B cell (primary cell): ENCODE measurements at regions not wholly inside any gene's neighbourhood (a gene's known extent, or its start where the extent isn't known, plus 50 kb on each side); places are given as distances from the start of the nearest gene placed in this dataset.

ENCODE experiments used
- ATAC-seq: fragments of 200-7000 bp; cut with Tn5 transposase; one replicate; pipeline ENCODE4 v1.10.0; 2021; ENCODE audit warnings: low read depth, mild to moderate bottlenecking, moderate number of reproducible peaks, moderate library complexity
- CTCF ChIA-PET: fragments of 350-600 bp; sonication (Branson Sonifier 250); formaldehyde crosslinking; loops from one replicate; lab custom pipeline; 2021; ENCODE audit warnings: antibody characterized with exemption, inconsistent platforms; lab: Charles Lee
- POLR2A ChIA-PET: fragments of 350-600 bp; sonication (Branson Sonifier 250); formaldehyde crosslinking; loops from one replicate; lab custom pipeline; 2021; ENCODE audit warnings: antibody characterized with exemption; lab: Charles Lee
- DNase-seq: peaks from one replicate; pipeline ENCODE4 v3.0.0; 2013
- H2AFZ ChIP-seq: 2 replicates; pipeline ENCODE4 v1.6.1; 2012; ENCODE audit warnings: mild to moderate bottlenecking, low read depth, low read length; ENCODE audit not compliant: insufficient read depth, poor library complexity, severe bottlenecking
- H3K27ac ChIP-seq, 2 donors: 1 replicate in 1 of 2; 2 replicates in 1 of 2; pipeline ENCODE4 v1.5.1; 2012 to 2013; ENCODE audit warnings: low read length in 2 of 2, mild to moderate bottlenecking in 2 of 2, moderate library complexity in 1 of 2
- H3K27me3 ChIP-seq, 4 experiments: fragments of 200-600 bp in 1 of 4; sonication (generic) in 1 of 4; replicated peaks in 1 of 4; 1 replicate in 2 of 4; 2 replicates in 2 of 4; pipeline versions ENCODE4 v1.6.1 to v1.7.0; 2013 to 2016; ENCODE audit warnings: low read length in 3 of 4, mild to moderate bottlenecking in 2 of 4, mixed read lengths in 1 of 4, moderate library complexity in 1 of 4; ENCODE audit not compliant: insufficient read depth in 4 of 4, control insufficient read depth in 3 of 4; ENCODE audit errors: control extremely low read depth in 1 of 4
- H3K36me3 ChIP-seq, 2 experiments: replicated peaks in 1 of 2; 1 replicate in 1 of 2; 2 replicates in 1 of 2; pipeline versions ENCODE4 v1.6.1 to v1.7.1; 2013; ENCODE audit warnings: low read length in 1 of 2; ENCODE audit not compliant: insufficient read depth in 2 of 2, control insufficient read depth in 1 of 2; ENCODE audit errors: control extremely low read depth in 1 of 2, extremely low read depth in 1 of 2
- H3K4me1 ChIP-seq, 2 donors: fragments of 200-600 bp in 1 of 2; sonication (generic) in 1 of 2; 1 replicate in 1 of 2; 2 replicates in 1 of 2; pipeline versions ENCODE4 v1.5.1 to v1.6.1; 2013 to 2017; ENCODE audit warnings: low read length in 2 of 2; ENCODE audit not compliant: control insufficient read depth in 2 of 2, insufficient read depth in 2 of 2
- H3K4me2 ChIP-seq: replicated peaks from 2 replicates; pipeline ENCODE3; 2012; ENCODE audit warnings: mild to moderate bottlenecking, low read depth, low read length; ENCODE audit not compliant: poor library complexity, severe bottlenecking
- H3K4me3 ChIP-seq, 5 experiments: fragments of 200-600 bp in 1 of 5; sonication (generic) in 1 of 5; 1 replicate in 3 of 5; 2 replicates in 2 of 5; pipeline versions ENCODE4 v1.5.1 to v1.7.0; 2011 to 2016; ENCODE audit warnings: low read length in 4 of 5, mild to moderate bottlenecking in 4 of 5, low read depth in 2 of 5, control low read depth in 1 of 5, moderate library complexity in 1 of 5; ENCODE audit not compliant: insufficient read depth in 1 of 5; ENCODE audit errors: control extremely low read depth in 1 of 5, extremely low read depth in 1 of 5
- H3K79me2 ChIP-seq: fragments of 200-600 bp; sonication (generic); one replicate; pipeline ENCODE4 v1.6.0; 2016; ENCODE audit warnings: low read length; ENCODE audit not compliant: control insufficient read depth, insufficient read depth
- H3K9ac ChIP-seq: fragments of 200-600 bp; sonication (generic); 2 replicates; pipeline ENCODE4 v1.6.1; 2017; ENCODE audit warnings: mild to moderate bottlenecking, low read length, moderate library complexity
- H3K9me3 ChIP-seq, 3 donors: one replicate each; pipeline versions ENCODE4 v1.6.1 to v1.7.1; 2013; ENCODE audit warnings: low read length in 2 of 3; ENCODE audit not compliant: control insufficient read depth in 2 of 3, insufficient read depth in 1 of 3; ENCODE audit errors: control extremely low read depth in 1 of 3
- H4K20me1 ChIP-seq: 2 replicates; pipeline ENCODE4 v1.6.0; 2012; ENCODE audit warnings: mild to moderate bottlenecking, low read length; ENCODE audit not compliant: insufficient read depth, control insufficient read depth, poor library complexity, severe bottlenecking
- H3K27ac Mint-ChIP-seq: one replicate; pipeline ENCODE4 v1.8.0; 2021; ENCODE audit warnings: mixed read lengths
- H3K27me3 Mint-ChIP-seq: one replicate; pipeline ENCODE4 v1.8.0; 2021; ENCODE audit warnings: mixed read lengths
- H3K4me1 Mint-ChIP-seq: one replicate; pipeline ENCODE4 v1.8.0; 2021; ENCODE audit warnings: mixed read lengths
- H3K4me3 Mint-ChIP-seq: one replicate; pipeline ENCODE4 v1.8.0; 2021; ENCODE audit warnings: mixed read lengths
- H3K9me3 Mint-ChIP-seq: one replicate; pipeline ENCODE4 v1.8.0; 2022; ENCODE audit warnings: mixed read lengths; ENCODE audit not compliant: insufficient read depth
- CTCF ChIP-seq: fragments of 200-600 bp; IDR thresholded peaks from one replicate; pipeline ENCODE4 v1.8.0; 2022; ENCODE audit warnings: antibody characterized with exemption, mild to moderate bottlenecking
- EZH2 ChIP-seq: IDR thresholded peaks from 2 replicates; pipeline ENCODE4 v1.6.1; 2012; ENCODE audit warnings: borderline replicate concordance, low read depth, mild to moderate bottlenecking, moderate library complexity, low read length; ENCODE audit not compliant: insufficient read depth, poor library complexity, severe bottlenecking
- WGBS: methylation state at CpG from one replicate; pipeline ENCODE4 v1.1.5; 2013; ENCODE audit warnings: missing lambda C conversion rate; ENCODE audit not compliant: insufficient coverage; 5-methylcytosine and 5-hydroxymethylcytosine counted together
- intact Hi-C: fragments of 100-400 bp; cut with micrococcal nuclease; formaldehyde crosslinking; loops from one replicate; pipeline ENCODE4 v1.10.0; 2022

DNA sequence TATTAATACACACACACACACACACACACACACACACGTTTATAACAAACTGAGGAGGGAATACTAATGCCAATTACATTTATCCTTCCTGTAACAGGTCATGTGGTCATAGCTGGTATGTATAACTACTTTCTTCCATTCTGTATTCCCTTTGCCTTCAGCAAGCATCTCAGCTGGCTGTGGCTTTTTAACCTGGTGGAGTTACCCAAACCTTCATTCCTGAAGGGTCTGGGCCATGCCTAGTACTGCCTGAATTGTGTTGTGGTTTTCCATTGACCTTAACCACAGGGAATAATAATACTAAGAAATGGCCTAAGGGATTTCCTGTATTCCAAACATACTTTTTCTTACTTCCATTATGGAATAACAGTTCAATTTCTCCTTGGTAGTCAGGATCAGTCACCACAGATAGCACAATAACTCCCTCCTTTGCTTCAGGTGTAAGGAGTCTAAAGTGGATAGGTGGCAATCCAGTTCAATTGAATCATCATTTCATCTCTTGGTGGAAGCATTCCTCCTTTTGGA, 222.2 kb upstream of the MEF2C start:
- no peaks in the 10 kb centered on the region for H3K27me3 Mint-ChIP-seq
- H3K27ac Mint-ChIP-seq: no peak overlapping the region
- TF ChIP-seq CTCF (no peak), EZH2 (no peak)
- no peak overlapping the region for H3K4me3 Mint-ChIP-seq
- CTCF ChIA-PET: interaction anchor here (0.6 kb wide), 1 partner anchor 480 kb away, joined by 3 read pairs; no protein-coding TSS in a partner anchor
- Histone ChIP-seq H4K20me1 (no peaks in the 10 kb centered on the region), H3K79me2 (no peaks in the 10 kb centered on the region), H3K4me1 (no peaks in the 10 kb centered on the region), H3K9ac (no peak overlapping the region), H3K27ac (no peak overlapping the region), H3K9me3 (no peaks in the 10 kb centered on the region), H3K4me2 (no peak overlapping the region), H3K4me3 (no peak overlapping the region), H3K27me3 (no peaks in the 10 kb centered on the region), H3K36me3 (no peaks in the 10 kb centered on the region), H2AFZ (no peak overlapping the region)
- POLR2A ChIA-PET: no interaction called here
- DNase-seq (no peak), ATAC-seq (no peak)
- intact Hi-C loops: no loop called here
- H3K9me3 Mint-ChIP-seq: peaks cover 3% of the 10 kb centered on the region
- WGBS: no CpG with 5 or more reads among the region's 1 CpG
- no peaks in the 10 kb centered on the region for H3K4me1 Mint-ChIP-seq

GRCh38 chr5:89098199-89098756, 215.3 kb upstream of the MEF2C start:
- Mint-ChIP-seq H3K4me1 (peaks cover 11% of the 10 kb centered on the region), H3K9me3 (peaks cover 2% of the 10 kb centered on the region), H3K4me3 (no peak overlapping the region), H3K27me3 (no peaks in the 10 kb centered on the region), H3K27ac (no peak overlapping the region)
- no peak for DNase-seq
- no peak overlapping the region for H3K9ac ChIP-seq
- no peak for ATAC-seq
- H3K27ac ChIP-seq: no peak overlapping the region
- no peak for TF ChIP-seq CTCF
- no peak for TF ChIP-seq EZH2
- ChIA-PET CTCF (no interaction called here), POLR2A (no interaction called here)
- no peaks in the 10 kb centered on the region for H3K27me3 ChIP-seq
- H3K36me3 ChIP-seq: no peaks in the 10 kb centered on the region
- H3K4me2 ChIP-seq: no peak overlapping the region
- intact Hi-C loops: no loop called here
- H3K79me2 ChIP-seq: no peaks in the 10 kb centered on the region
- H3K4me1 ChIP-seq: peaks cover 0 to 5% of the 10 kb centered on the region in 2 donors
- no peaks in the 10 kb centered on the region for H4K20me1 ChIP-seq
- no peak overlapping the region for H3K4me3 ChIP-seq
- H3K9me3 ChIP-seq: peaks cover 0 to 5% (median 2%) of the 10 kb centered on the region in 3 donors
- no peak overlapping the region for H2AFZ ChIP-seq
